ENCODE measurements at regions not wholly inside any gene's neighbourhood (a gene's known extent, or its start where the extent isn't known, plus 50 kb on each side); places are given as distances from the start of the nearest gene placed in this dataset.

- ChIA-PET CTCF (ENCODE audit: low intra/inter-chr PET ratio, low total read pairs) (no interaction called here), POLR2A (no interaction called here)
- no peak for TF ChIP-seq ZNF121 (CRISPR knock-in tag; IDR thresholded peaks at IDR 0.05)
- TF ChIP-seq ZNF530 (CRISPR knock-in tag; IDR thresholded peaks at IDR 0.05; ENCODE audit: low read depth), result no peak
- no peak for TF ChIP-seq PPARG (CRISPR knock-in tag; conservative IDR thresholded peaks at IDR 0.05)
- peaks cover 0 to 9% of the 10 kb centered on the region in 2 experiments; a peak in 1 of 5 replicates for H3K27me3 ChIP-seq (ENCODE audit: control insufficient read depth in 1 of 2, insufficient read depth in 2 of 2, low read length in 2 of 2)
- DNase-seq (ENCODE audit: low spot score) (no peak), ATAC-seq (no peak), FAIRE-seq (no peak)
- in situ Hi-C loops (cut with HindIII; ENCODE audit: extremely low pct_ligation_motif_present, low pct_unique_long_range_greater_than_20kb) (no loop called here), intact Hi-C loops (cut with micrococcal nuclease; ENCODE audit: unreplicated experiment) (no loop called here)
- 53% methylated on average over 1 of the region's 1 CpG for WGBS (ENCODE audit: low lambda C conversion rate)
- BruUV-seq (replicated peaks), result no TSS peak
- no peaks in the 10 kb centered on the region for H3K9me3 ChIP-seq (ENCODE audit: low read length)
- H3K79me2 ChIP-seq (ENCODE audit: insufficient read depth, low read length), result no peaks in the 10 kb centered on the region
- H3K4me2 ChIP-seq (ENCODE audit: low read depth, low read length), result no peak overlapping the region
- no peak overlapping the region for H3K4me3 ChIP-seq (replicated peaks in 1 of 3; ENCODE audit: insufficient read depth in 1 of 3, low read depth in 2 of 3, low read length in 3 of 3)
- H3K36me3 ChIP-seq (replicated peaks in 1 of 2; ENCODE audit: control insufficient read depth in 1 of 2, insufficient read depth in 2 of 2, low read length in 2 of 2), result no peaks in the 10 kb centered on the region
- H4K20me1 ChIP-seq (ENCODE audit: insufficient read depth, low read length), result no peaks in the 10 kb centered on the region
- H3K9ac ChIP-seq (ENCODE audit: insufficient read depth, low read depth, low read length), result no peak overlapping the region
- no peak overlapping the region for H3K27ac ChIP-seq (ENCODE audit: extremely low read length, insufficient read depth, low read length)
- no peaks in the 10 kb centered on the region for H3K4me1 ChIP-seq (ENCODE audit: insufficient read depth, low read length)
- no peak overlapping the region for H2AFZ ChIP-seq (ENCODE audit: low read length)
Measured at GRCh38 chr6:53202052-53202451, 53.4 kb upstream of the GCM1 start.

GRCh38 chr6:53201270-53201669 is 52.6 kb upstream of the GCM1 start:
- ATAC-seq, result no peak
- Histone ChIP-seq H3K4me1 (ENCODE audit: insufficient read depth, low read length) (no peaks in the 10 kb centered on the region), H3K9me3 (ENCODE audit: low read length) (no peaks in the 10 kb centered on the region), H3K27ac (ENCODE audit: extremely low read length, insufficient read depth, low read length) (no peak overlapping the region), H3K9ac (ENCODE audit: insufficient read depth, low read depth, low read length) (no peak overlapping the region), H3K36me3 (replicated peaks in 1 of 2; ENCODE audit: control insufficient read depth in 1 of 2, insufficient read depth in 2 of 2, low read length in 2 of 2) (no peaks in the 10 kb centered on the region), H3K79me2 (ENCODE audit: insufficient read depth, low read length) (no peaks in the 10 kb centered on the region), H4K20me1 (ENCODE audit: insufficient read depth, low read length) (no peaks in the 10 kb centered on the region), H2AFZ (ENCODE audit: low read length) (no peak overlapping the region), H3K27me3 (ENCODE audit: control insufficient read depth in 1 of 2, insufficient read depth in 2 of 2, low read length in 2 of 2) (0 out of 5 replicates have a peak, but pooled peaks cover 0 to 4% of the 10 kb centered on the region in 2 experiments), H3K4me3 (replicated peaks in 1 of 3; ENCODE audit: insufficient read depth in 1 of 3, low read depth in 2 of 3, low read length in 3 of 3) (no peak overlapping the region), H3K4me2 (ENCODE audit: low read depth, low read length) (no peak overlapping the region)
- no TSS peak for BruUV-seq (replicated peaks)
- in situ Hi-C loops (cut with HindIII; ENCODE audit: extremely low pct_ligation_motif_present, low pct_unique_long_range_greater_than_20kb), result no loop called here
- ChIA-PET POLR2A (no interaction called here), CTCF (ENCODE audit: low intra/inter-chr PET ratio, low total read pairs) (no interaction called here)
- no peak for FAIRE-seq
- DNase-seq (ENCODE audit: low spot score), result no peak
- intact Hi-C loops (cut with micrococcal nuclease; ENCODE audit: unreplicated experiment), result no loop called here
- TF ChIP-seq SRF (IDR thresholded peaks at IDR 0.05; ENCODE audit: low read depth, low read length), result no peak
- TF ChIP-seq, protein P1, sequence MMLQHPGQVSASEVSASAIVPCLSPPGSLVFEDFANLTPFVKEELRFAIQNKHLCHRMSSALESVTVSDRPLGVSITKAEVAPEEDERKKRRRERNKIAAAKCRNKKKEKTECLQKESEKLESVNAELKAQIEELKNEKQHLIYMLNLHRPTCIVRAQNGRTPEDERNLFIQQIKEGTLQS (CRISPR knock-in tag; IDR thresholded peaks at IDR 0.05), result no peak
- no peak for TF ChIP-seq RBM22 (optimal IDR thresholded peaks at IDR 0.05; ENCODE audit: low read length)
- no peak for TF ChIP-seq ZNF569 (CRISPR knock-in tag; IDR thresholded peaks at IDR 0.05; ENCODE audit: borderline replicate concordance)
- TF ChIP-seq HDAC2 (CRISPR knock-in tag; IDR thresholded peaks at IDR 0.05), result no peak
- no peak for TF ChIP-seq SMARCE1 (IDR thresholded peaks at IDR 0.05; ENCODE audit: borderline replicate concordance)
- no peak for TF ChIP-seq ZNF761 (CRISPR knock-in tag; conservative IDR thresholded peaks at IDR 0.05)
- TF ChIP-seq SMAD1 (CRISPR knock-in tag; IDR thresholded peaks at IDR 0.05; ENCODE audit: borderline replicate concordance, low read depth), result no peak
- TF ChIP-seq ZNF441 (CRISPR knock-in tag; IDR thresholded peaks at IDR 0.05; ENCODE audit: borderline replicate concordance), result no peak
- TF ChIP-seq ARNTL (CRISPR knock-in tag; IDR thresholded peaks at IDR 0.05), result no peak
- TF ChIP-seq ZNF75D (CRISPR knock-in tag; IDR thresholded peaks at IDR 0.05; ENCODE audit: borderline replicate concordance), result no peak
- TF ChIP-seq, protein P2, sequence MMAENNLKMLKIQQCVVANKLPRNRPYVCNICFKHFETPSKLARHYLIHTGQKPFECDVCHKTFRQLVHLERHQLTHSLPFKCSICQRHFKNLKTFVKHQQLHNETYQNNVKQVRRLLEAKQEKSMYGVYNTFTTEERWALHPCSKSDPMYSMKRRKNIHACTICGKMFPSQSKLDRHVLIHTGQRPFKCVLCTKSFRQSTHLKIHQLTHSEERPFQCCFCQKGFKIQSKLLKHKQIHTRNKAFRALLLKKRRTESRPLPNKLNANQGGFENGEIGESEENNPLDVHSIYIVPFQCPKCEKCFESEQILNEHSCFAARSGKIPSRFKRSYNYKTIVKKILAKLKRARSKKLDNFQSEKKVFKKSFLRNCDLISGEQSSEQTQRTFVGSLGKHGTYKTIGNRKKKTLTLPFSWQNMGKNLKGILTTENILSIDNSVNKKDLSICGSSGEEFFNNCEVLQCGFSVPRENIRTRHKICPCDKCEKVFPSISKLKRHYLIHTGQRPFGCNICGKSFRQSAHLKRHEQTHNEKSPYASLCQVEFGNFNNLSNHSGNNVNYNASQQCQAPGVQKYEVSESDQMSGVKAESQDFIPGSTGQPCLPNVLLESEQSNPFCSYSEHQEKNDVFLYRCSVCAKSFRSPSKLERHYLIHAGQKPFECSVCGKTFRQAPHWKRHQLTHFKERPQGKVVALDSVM (CRISPR knock-in tag; IDR thresholded peaks at IDR 0.05), result no peak
- no peak for TF ChIP-seq KLF9 (CRISPR knock-in tag; IDR thresholded peaks at IDR 0.05; ENCODE audit: low read depth)
- TF ChIP-seq SYNCRIP (IDR thresholded peaks at IDR 0.05; ENCODE audit: insufficient read depth, low read depth, low read length), result no peak
- TF ChIP-seq ZNF280B (CRISPR knock-in tag; IDR thresholded peaks at IDR 0.05; ENCODE audit: borderline replicate concordance), result no peak

Measured in HepG2 (cell line).